Spleen (tissue), 11 donors: ENCODE measurements at regions not wholly inside any gene's neighbourhood (a gene's known extent, or its start where the extent isn't known, plus 50 kb on each side); places are given as distances from the start of the nearest gene placed in this dataset.

Experiments
- DNase-seq: peaks from one replicate; pipeline ENCODE4 v3.0.0-alpha.2; 2020
- H3K27ac ChIP-seq, 8 donors: fragments of 200-600 bp; sonication (generic) in 7 of 8; 1 replicate in 4 of 8; 2 replicates in 4 of 8; pipeline versions ENCODE4 v1.5.0 to v1.8.0; 2016 to 2021; ENCODE audit warnings: inconsistent platforms in 4 of 8, mild to moderate bottlenecking in 4 of 8, moderate library complexity in 1 of 8
- H3K27me3 ChIP-seq, 7 donors: fragments of 200-600 bp; sonication (generic) in 6 of 7; replicated peaks in 1 of 7; 1 replicate in 4 of 7; 2 replicates in 3 of 7; pipeline versions ENCODE4 v1.5.0 to v1.8.0; 2016 to 2021; ENCODE audit warnings: inconsistent platforms in 3 of 7, mild to moderate bottlenecking in 1 of 7
- H3K36me3 ChIP-seq, 6 donors: fragments of 200-600 bp; sonication (generic) in 5 of 6; 1 replicate in 4 of 6; 2 replicates in 2 of 6; pipeline versions ENCODE4 v1.5.0 to v1.8.0; 2016 to 2021; ENCODE audit warnings: inconsistent platforms in 2 of 6
- H3K4me1 ChIP-seq, 6 donors: fragments of 200-600 bp; sonication (generic) in 5 of 6; 1 replicate in 3 of 6; 2 replicates in 3 of 6; pipeline versions ENCODE4 v1.5.0 to v1.8.0; 2016 to 2021; ENCODE audit warnings: inconsistent platforms in 3 of 6
- H3K4me3 ChIP-seq, 8 donors: fragments of 200-600 bp; sonication (generic) in 7 of 8; 1 replicate in 4 of 8; 2 replicates in 4 of 8; pipeline versions ENCODE4 v1.5.0 to v1.8.0; 2016 to 2021; ENCODE audit warnings: inconsistent platforms in 4 of 8, mild to moderate bottlenecking in 4 of 8, moderate library complexity in 2 of 8
- H3K9me3 ChIP-seq, 8 donors: fragments of 200-600 bp; sonication (generic) in 7 of 8; 1 replicate in 4 of 8; 2 replicates in 4 of 8; pipeline versions ENCODE4 v1.5.0 to v1.8.0; 2016 to 2021; ENCODE audit warnings: inconsistent platforms in 4 of 8
- POLR2A ChIP-seq, 3 donors: fragments of 450-650 bp; IDR thresholded peaks; one replicate each; pipeline ENCODE4 v1.5.1; 2017; ENCODE audit warnings: antibody characterized with exemption in 3 of 3, mild to moderate bottlenecking in 1 of 3
- POLR2AphosphoS5 ChIP-seq, 3 donors: sonication (generic); formaldehyde crosslinking; IDR thresholded peaks; one replicate each; pipeline ENCODE4 v1.5.1; 2017; ENCODE audit warnings: antibody characterized with exemption in 3 of 3
- WGBS, 5 donors: extraction: QIAGEN DNeasy Blood & Tissue Kit in 3 of 5; methylation state at CpG; one replicate each; pipeline versions ENCODE4 v1.1.5 to v1.1.7; 2013 to 2018; 5-methylcytosine and 5-hydroxymethylcytosine counted together
- intact Hi-C: fragments of 100-400 bp; cut with DNase I; formaldehyde crosslinking; loops from one replicate; pipeline ENCODE4 v1.15.0; 2023; ENCODE audit warnings: low total_unique reads
- TF ChIP-seq, protein P1 (sequence below), 11 experiments: fragments of 200-600 bp in 7 of 11; fragments of 450-650 bp in 4 of 11; sonication (generic) in 4 of 11; IDR thresholded peaks in 8 of 11; conservative IDR thresholded peaks in 3 of 11; 1 replicate in 7 of 11; 2 replicates in 4 of 11; pipeline versions ENCODE4 v1.4.0 to v1.8.0; 2016 to 2021; ENCODE audit warnings: antibody characterized with exemption in 11 of 11, inconsistent platforms in 4 of 11, mild to moderate bottlenecking in 1 of 11
- donor health status: healthy with polysubstance abuse.
- donor health status: DM: no; HTN: no; CAD: no; lungs with moderate emphysema.
- donor health status: DM: no; HTN: no; CAD: no.
- donor health status: Bipolar disorder and iron deficiency.
- donor health status: healthy.
- donor health status: DM: no; HTN: no; CAD: no.
- donor health status: DM: yes; HTN: yes; CAD: no.

DNA sequence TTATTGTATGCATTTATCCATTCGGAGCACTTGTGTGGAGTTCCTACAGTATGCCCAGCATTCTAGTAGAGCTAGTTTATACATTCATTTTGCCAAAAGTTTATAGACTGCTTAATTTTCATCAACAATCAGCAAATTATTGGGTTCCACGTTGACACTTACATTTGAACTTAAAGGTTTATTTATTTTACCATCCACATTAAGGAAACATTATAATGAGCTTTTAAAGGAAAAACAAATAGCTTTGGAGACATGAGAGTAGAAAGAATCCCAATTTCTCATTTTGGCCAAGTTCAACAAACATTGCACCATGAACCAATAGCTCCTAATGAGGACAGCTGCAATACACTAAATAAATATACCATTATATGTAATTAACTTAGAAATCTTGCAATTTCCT, 501.2 kb upstream of the SMIM21 start:
- Histone ChIP-seq H3K4me1 (no peaks in the 10 kb centered on the region), H3K4me3 (no peak overlapping the region), H3K27me3 (no peaks in the 10 kb centered on the region), H3K9me3 (no peaks in the 10 kb centered on the region), H3K27ac (no peak overlapping the region), H3K36me3 (no peaks in the 10 kb centered on the region)
- intact Hi-C loops, result no loop called here
- no peak for DNase-seq
- TF ChIP-seq POLR2A (IDR thresholded peaks at IDR 0.05) (no peak), POLR2AphosphoS5 (IDR thresholded peaks at IDR 0.05) (no peak)
- TF ChIP-seq, protein P1, sequence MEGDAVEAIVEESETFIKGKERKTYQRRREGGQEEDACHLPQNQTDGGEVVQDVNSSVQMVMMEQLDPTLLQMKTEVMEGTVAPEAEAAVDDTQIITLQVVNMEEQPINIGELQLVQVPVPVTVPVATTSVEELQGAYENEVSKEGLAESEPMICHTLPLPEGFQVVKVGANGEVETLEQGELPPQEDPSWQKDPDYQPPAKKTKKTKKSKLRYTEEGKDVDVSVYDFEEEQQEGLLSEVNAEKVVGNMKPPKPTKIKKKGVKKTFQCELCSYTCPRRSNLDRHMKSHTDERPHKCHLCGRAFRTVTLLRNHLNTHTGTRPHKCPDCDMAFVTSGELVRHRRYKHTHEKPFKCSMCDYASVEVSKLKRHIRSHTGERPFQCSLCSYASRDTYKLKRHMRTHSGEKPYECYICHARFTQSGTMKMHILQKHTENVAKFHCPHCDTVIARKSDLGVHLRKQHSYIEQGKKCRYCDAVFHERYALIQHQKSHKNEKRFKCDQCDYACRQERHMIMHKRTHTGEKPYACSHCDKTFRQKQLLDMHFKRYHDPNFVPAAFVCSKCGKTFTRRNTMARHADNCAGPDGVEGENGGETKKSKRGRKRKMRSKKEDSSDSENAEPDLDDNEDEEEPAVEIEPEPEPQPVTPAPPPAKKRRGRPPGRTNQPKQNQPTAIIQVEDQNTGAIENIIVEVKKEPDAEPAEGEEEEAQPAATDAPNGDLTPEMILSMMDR (IDR thresholded peaks at IDR 0.05 in 8 of 11, conservative IDR thresholded peaks at IDR 0.05 in 3 of 11), result no peak
- 65 to 90% (median 75%) methylated on average over 2 of the region's 2 CpGs for WGBS, 5 donors

DNA sequence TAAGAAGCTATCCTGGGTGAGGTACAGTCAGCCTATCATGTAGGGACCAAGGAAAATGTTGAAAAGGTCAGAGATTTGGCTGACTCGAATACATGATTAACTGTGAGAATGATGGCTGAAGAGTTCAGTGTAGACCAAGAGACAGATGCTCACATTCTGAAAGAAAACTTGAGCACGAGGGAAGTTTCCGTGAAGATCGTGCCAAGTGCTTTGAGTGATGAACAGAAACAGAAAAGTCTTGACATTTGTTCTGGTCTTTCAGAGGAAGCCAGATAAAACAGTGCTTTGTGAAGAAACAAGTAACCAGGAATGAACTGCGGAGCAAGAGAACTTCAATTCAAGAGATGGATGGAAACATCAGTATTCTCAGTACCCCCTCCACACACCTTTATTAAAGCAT, 500.3 kb upstream of the SMIM21 start:
- H3K27ac ChIP-seq, result no peak overlapping the region
- no peak for DNase-seq
- no peak for TF ChIP-seq POLR2A (IDR thresholded peaks at IDR 0.05)
- TF ChIP-seq, protein P1 (IDR thresholded peaks at IDR 0.05 in 8 of 11, conservative IDR thresholded peaks at IDR 0.05 in 3 of 11), result no peak
- TF ChIP-seq POLR2AphosphoS5 (IDR thresholded peaks at IDR 0.05), result no peak
- no peak overlapping the region for H3K4me3 ChIP-seq
- H3K27me3 ChIP-seq, result no peaks in the 10 kb centered on the region
- H3K9me3 ChIP-seq, result no peaks in the 10 kb centered on the region
- WGBS, 5 donors, result 80 to 86% (median 84%) methylated on average over 5 of the region's 5 CpGs
- intact Hi-C loops, result no loop called here
- H3K36me3 ChIP-seq, result no peaks in the 10 kb centered on the region
- no peaks in the 10 kb centered on the region for H3K4me1 ChIP-seq

DNA sequence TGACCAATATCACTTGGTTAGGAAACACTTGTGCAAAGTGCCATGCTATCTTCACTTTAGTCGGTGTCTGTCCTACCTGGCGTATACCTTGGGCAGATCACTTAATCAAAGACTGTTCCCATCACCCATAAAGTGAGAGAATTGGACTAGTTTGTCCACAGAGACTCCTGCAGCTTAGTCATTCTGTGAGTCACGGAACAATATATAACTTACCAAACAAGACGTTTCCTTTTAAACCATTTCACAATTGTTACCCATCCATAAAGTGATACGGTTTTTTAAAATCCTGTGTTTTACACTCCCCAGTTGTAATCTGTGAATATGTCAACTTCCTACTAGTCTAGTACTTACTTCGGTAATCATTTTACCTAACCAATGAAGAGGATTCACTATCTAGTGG, 499.3 kb upstream of the SMIM21 start:
- Histone ChIP-seq H3K27ac (no peak overlapping the region), H3K9me3 (no peaks in the 10 kb centered on the region), H3K27me3 (no peaks in the 10 kb centered on the region), H3K4me1 (no peaks in the 10 kb centered on the region), H3K4me3 (no peak overlapping the region), H3K36me3 (no peaks in the 10 kb centered on the region)
- TF ChIP-seq POLR2A (IDR thresholded peaks at IDR 0.05), result no peak
- TF ChIP-seq POLR2AphosphoS5 (IDR thresholded peaks at IDR 0.05), result no peak
- TF ChIP-seq, protein P1 (IDR thresholded peaks at IDR 0.05 in 8 of 11, conservative IDR thresholded peaks at IDR 0.05 in 3 of 11), result no peak
- WGBS, 5 donors, result 90 to 94% (median 93%) methylated on average over 6 of the region's 6 CpGs
- DNase-seq, result no peak
- intact Hi-C loops, result no loop called here

DNA sequence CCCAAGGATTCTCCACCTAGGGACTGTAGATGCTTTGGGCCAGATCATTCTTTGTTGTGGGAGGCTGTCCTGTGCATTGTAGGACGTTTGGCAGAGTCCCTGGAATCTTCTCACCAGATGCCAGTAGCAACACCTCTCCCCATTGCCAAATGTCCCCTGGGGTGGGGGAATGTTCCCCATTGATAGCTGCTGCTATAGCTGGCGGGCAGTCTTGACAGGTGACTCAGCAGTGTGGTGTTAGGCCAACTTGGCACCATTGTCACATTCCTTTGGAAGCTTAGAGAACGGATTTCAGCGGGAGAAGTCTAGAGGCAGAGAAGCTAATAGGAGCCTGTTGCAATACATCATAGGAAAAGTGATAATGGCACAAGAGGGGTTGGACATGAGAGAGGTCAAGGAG, 495.7 kb upstream of the SMIM21 start:
- H3K27me3 ChIP-seq, result peaks cover 0 to 3% (median 0%) of the 10 kb centered on the region in 7 donors
- 54 to 71% (median 66%) methylated on average over 4 of the region's 4 CpGs for WGBS, 5 donors
- H3K27ac ChIP-seq, result no peak overlapping the region
- no peaks in the 10 kb centered on the region for H3K4me1 ChIP-seq
- H3K36me3 ChIP-seq, result no peaks in the 10 kb centered on the region
- TF ChIP-seq, protein P1 (IDR thresholded peaks at IDR 0.05 in 8 of 11, conservative IDR thresholded peaks at IDR 0.05 in 3 of 11), result no peak
- H3K9me3 ChIP-seq, result no peaks in the 10 kb centered on the region
- intact Hi-C loops, result no loop called here
- DNase-seq, result no peak
- no peak overlapping the region for H3K4me3 ChIP-seq
